NOMO-1 treated with DMSO at 0.1 percent for 48 hours (cell line): ENCODE measurements at regions not wholly inside any gene's neighbourhood (a gene's known extent, or its start where the extent isn't known, plus 50 kb on each side); places are given as distances from the start of the nearest gene placed in this dataset.
"Not testable (repeated sequence)": the region's sequence is repeated elsewhere in the genome, so short reads cannot be mapped to it uniquely, and the experiment has no call there.

ENCODE experiments used
- DNase-seq: peaks from one replicate; lab custom pipeline; 2025; ENCODE audit not compliant: unreplicated experiment; lab: John Stamatoyannopoulos, UW

GRCh38 chrX:138954976-138955375, 243.5 kb upstream of the FGF13 start:
- no peak for DNase-seq

- peak; percentile 48 for DNase-seq
Measured at GRCh38 chrX:138946926-138947325, 235.4 kb upstream of the FGF13 start.

GRCh38 chrX:138945219-138945618, 233.7 kb upstream of the FGF13 start:
- DNase-seq: peak; percentile 72

DNA sequence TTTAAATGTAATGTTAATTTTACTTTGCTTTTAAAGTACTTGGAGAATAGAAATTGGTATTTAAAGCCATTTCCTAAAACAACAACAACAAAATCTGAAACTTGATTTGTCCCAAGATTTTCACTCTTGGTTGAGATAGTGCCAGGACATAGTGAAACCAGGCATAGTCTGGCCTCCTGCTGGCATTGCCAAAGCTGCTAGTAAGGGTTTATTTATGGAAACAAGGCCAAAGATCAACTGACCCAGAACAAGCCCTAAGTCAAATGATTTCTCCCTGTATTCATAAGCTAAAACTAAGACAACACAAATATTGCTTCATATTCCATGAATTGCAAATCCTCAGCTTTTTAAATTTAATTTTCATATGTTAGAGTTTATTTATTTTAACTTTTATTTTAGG, 227.5 kb upstream of the FGF13 start:
- DNase-seq: no peak

GRCh38 chrX:138938003-138938402, 226.5 kb upstream of the FGF13 start:
- no peak for DNase-seq

GRCh38 chrX:138931212-138931611, 219.7 kb upstream of the FGF13 start:
- no peak for DNase-seq

DNA sequence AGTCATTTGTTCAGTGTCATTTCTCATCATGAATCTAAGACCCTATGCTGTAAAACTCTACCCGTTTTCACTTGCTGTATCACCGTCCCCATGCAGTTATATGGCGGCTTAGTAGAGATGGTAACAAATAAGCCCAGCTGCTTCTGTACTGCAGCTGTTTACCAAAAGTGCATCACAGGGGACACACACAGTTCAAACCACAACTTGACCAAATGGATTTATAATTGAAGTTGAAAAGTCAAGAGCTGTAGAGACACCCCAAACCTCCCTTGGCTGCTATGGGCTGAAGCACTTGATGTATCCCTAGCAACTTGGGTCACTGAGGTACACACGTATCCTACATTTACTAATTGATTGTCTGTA, 219.0 kb upstream of the FGF13 start:
- DNase-seq: no peak

GRCh38 chrX:138929926-138930582, 218.5 kb upstream of the FGF13 start:
- no peak for DNase-seq

DNA sequence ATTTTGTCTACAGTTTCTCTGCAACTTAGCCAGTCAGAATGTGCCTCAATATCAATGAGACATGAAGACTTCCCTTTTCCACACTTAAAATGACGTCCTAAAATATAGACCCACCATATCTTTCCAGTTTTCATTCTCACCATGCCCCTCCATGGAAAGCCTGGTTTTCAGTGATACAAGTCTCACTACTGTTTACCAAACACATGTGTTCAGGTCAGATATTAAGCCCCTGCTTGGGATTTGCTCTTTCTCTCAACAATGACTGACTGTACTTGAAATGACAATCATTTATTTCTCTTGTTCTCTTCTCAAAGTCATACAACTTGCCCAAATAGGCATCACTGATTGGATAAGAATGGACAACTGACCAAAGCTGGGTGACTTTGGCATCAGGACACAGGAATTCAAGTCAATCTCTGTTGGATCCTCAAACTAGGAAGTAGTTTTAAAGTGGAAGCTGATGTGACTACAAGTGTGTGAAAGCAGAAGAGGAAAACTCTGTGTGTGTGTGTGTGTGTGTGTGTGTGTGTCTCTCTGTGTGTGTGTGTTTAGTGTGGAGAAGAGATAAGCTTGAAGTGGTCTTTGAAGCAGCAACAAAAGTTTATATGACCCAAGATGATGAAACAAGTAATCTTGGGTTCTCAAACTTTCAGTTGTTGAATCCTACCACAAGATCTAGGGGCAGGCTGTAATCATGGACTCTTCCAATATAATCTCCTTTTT, 217.4 kb upstream of the FGF13 start:
- no peak for DNase-seq

DNA sequence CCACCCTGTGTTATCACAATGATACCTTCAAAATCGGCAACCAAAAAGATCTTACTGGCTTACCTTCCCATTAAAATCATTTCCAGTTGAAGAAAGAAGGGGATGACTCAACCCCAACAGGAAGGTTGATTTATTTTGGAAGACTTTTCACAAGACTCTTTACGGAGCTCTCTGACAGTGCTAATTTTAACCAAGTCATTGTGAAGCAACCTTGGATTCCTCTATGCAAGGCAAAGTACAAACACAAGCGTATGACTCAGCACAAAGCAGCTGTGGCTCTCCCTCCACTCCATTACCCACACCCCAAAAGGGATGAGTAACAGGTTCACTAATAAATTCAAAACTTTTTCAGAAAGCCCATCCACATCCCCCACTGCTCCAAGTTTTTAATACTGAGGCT, 213.8 kb upstream of the FGF13 start:
- DNase-seq: peak; percentile 88

- DNase-seq: no peak
Measured at GRCh38 chrX:138923805-138924204, 212.3 kb upstream of the FGF13 start.

DNA sequence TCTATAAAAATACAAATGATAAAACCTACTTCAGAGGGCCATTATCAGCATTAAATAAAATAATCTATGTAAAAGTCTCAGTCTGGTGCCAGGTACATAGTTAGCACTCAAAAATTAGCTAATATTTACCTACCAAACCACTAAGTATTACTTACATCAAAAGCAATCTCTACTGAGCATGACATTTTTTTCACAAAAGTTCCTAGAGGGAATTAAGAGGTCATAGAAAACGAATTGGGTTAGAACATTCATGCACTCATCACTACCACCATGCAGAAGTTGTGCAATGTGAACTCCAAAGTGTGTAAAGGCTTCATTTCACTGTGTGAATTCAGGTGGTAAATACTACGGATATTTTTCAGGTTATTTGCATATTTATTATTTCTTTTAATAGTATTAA, 209.5 kb upstream of the FGF13 start:
- no peak for DNase-seq

DNA sequence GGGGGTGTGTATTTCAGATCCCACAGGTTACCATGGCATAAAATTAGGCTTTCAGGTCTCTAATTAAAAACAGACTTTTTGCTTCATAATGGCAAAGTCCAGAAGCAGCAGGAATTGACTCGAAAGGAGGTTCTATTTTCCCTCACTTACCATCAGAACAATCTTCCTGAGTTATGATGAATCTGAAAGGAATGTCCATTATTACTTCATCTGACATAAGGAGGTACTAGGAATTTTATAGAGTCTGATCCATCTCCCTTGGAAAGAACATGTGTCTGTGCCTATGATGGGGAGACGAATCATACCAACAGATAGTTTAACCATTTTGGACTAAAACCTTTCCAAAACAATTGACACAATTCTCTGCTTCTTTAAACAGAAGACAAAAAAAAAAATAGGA, 206.3 kb upstream of the FGF13 start:
- no peak for DNase-seq

DNA sequence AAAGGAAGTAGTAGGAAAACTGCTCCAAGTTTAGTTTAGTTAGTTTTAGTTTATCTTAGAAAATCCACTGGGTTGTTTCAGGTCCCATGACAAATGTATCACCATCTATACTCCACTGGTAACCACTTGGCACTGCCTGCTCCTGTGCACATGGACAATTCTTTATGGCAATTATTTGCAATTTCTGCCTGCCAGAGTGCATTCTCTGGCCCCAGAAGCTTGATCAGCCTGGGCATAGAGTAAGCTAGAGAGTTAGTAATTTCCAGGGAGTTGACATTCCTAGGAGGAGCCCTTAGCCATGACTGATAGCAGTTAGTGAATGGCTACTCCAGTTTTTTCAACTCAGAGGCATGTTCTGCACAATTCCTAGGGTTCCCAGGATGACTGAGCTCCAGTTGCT, 203.2 kb upstream of the FGF13 start:
- no peak for DNase-seq

DNA sequence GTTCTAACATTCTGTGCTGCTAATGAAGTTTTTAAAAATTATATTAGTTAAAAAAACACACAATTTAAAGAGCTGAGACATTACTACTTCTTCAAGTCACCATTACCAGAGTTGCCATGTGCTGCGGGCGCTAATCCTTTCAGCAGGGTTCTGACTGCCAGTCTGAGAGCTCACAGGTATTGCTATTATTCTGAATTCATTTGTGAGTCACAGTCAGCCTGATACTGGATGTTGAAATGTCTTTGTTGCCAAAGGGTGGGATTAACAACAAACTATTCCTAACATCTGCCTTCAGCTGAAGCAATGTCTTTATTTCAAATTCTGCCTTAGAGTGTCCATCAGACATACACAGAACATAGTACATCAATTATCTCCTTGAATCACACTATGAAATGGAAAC, 197.1 kb upstream of the FGF13 start:
- no peak for DNase-seq

- no peak for DNase-seq
Measured at GRCh38 chrX:138897621-138898492, 186.3 kb upstream of the FGF13 start.

DNA sequence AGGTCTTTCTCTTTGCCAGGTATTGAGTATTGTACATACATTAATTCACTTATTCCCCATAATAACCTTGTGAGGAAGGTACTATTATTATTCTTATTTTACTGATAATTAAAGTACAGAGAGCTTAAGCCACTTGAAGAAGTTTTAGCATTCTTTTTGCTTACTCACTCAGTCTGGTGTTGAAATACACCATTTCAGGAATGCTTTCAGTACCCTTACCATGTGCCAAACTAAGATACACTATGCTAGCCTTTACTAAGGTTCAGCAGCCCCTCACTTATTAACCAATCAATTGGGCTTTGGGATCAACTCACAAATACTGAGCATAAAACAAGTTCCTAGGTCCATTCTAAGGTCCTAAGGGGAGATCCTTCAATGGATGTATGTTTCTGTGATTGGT, 179.0 kb upstream of the FGF13 start:
- DNase-seq: no peak

GRCh38 chrX:138889149-138889548, 177.6 kb upstream of the FGF13 start:
- DNase-seq: no peak

DNA sequence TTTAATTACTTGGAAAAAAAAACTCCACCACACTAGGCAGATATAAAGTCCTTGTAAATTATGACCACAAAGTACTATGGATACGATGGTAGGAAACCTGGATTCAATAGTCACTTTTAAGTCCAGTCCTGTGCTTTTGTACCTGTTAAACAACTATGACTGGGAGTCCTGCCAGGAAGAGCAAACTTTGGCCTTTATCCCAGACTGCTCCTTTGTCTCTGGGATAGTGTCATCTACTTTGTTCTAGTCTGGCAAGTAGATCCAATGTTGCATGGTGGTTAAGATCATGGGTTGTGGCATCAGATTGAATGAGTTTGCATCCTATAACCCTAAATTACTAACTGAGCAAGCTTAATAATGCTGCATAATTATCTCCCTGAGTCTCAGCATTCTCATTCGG, 175.3 kb upstream of the FGF13 start:
- DNase-seq: no peak

DNA sequence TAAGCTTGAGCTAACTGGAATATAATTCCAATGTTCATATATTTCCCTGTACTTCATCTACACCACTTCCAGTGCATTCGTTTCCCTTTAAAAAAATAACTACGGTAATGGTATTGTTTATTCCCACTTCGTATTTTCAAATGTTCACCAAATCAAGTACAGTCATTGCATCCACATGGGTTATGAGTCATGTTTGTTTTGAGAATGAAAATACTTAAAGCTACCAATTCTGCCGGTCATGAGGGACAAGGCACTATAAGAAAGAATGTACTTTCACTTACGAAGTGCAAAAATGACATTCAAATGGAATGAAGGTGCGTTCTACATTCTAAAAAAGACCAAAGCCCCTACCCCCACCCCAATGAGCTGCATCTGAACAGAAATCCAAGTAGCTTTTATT, 174.4 kb upstream of the FGF13 start:
- DNase-seq: no peak

DNA sequence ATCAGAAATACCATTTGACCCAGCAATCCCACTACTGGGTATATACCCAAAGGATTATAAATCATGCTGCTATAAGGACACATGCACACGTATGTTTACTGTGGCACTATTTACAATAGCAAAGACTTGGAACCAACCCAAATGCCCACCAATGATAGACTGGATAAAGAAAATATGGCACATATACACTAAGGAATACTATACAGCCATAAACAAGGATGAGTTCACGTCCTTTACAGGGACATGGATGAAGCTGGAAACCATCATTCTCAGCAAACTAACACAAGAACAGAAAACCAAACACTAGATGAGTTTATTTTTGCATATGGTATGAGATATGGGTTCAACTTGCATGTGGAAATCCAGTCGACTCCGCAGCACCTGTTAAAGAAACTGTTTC, 168.8 kb upstream of the FGF13 start:
- not testable (repeated sequence) for DNase-seq

- DNase-seq: no peak
Measured at GRCh38 chrX:138877746-138878145, 166.2 kb upstream of the FGF13 start.
